OCI-M1 (cell line): ENCODE measurements at regions not wholly inside any gene's neighbourhood (a gene's known extent, or its start where the extent isn't known, plus 50 kb on each side); places are given as distances from the start of the nearest gene placed in this dataset.
"Not testable (repeated sequence)": the region's sequence is repeated elsewhere in the genome, so short reads cannot be mapped to it uniquely, and the experiment has no call there.

Experiments used
- DNase-seq: peaks from one replicate; lab custom pipeline; 2025; lab: John Stamatoyannopoulos, UW

DNA sequence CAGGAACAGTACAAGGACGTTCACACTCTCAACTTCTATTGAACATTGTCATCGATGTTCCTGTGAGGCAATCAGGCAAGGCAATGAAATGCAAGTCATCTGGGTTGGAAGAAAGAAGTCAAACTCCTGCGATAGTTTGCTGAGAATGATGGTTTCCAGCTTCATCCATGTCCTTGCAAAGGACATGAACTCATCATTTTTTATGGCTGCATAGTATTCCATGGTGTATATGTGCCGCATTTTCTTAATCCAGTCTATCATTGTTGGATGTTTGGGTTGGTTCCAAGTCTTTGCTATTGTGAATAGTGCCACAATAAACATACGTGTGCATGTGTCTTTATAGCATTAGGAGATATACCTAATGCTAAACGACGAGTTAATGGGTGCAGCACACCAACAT is 180.0 kb downstream of the RTP5 start:
- not testable (repeated sequence) for DNase-seq

DNA sequence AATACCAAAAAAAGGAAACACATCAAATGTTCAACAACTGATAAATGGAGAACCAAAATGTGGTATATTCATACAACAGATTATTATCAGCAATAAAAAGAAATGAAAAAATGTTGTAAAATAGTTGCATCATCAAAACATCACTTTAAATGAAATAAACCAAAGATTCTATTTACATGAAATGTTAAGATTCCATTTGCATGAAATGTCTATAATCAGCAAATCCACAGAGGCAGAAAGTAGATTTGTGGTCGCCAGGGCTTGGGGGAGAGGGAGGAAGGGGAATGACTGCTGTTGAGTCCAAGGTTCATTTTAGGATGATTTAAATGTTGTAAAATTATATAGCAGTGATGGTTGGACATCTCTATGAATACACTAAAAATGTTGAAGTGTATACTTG is 181.9 kb downstream of the RTP5 start:
- no peak for DNase-seq

DNA sequence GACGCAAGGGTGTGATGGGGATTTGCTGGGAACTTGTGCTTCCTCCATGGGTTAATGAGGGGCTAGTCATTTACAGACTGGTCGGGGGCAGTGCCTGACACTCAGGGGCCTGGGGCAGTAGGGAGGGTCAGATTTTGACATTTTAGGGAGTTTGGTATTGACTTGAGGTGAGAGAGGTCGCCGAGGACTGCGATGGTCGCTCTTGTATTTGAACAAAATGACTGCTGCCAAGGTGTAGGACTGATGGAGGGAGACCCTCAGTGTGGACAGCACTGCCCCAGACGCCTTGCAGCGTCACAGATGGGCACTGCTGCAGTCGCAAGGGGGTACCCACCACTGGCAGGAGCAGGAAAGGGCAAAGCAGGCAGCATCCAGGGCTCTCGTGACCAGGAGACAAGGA is 182.9 kb downstream of the RTP5 start:
- DNase-seq = no peak

DNA sequence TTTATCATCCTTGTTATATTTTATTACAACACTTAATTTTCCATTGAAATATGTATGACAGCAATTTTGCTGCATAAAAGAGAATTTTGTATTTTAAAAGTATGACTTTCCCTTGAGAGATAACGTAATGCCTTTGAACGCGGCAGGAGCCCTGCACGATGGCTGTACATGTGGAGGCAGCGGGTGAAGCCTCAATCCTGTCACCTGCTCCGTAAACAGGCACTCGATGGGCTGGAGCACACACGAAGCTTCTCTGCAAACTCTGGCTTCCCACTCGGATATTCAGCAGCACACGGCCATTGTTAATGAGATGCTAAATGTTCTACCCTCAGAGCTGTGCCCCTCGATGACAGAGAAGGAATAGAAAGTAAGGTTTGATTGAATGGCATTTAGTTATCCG is 184.4 kb downstream of the RTP5 start:
- DNase-seq = no peak

DNA sequence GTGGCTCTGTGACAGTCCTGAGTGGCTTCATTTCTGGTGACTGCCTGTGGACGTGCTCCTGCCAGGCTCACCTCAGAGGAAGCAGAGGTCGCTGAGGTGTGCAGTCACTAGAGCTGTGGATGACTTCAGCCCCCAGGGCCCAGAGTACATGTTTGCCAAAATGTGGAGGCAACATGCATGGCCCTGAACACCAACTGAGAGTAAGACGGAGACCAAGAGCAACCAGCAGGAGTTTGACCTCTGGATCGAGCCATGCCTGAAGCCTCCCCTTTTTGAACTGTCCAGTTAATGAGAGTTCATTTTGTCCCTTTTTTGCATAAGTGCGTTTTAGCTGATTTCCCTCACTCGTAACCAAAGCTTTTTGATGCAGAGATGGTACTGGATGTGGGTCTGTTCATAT is 184.9 kb downstream of the RTP5 start:
- no peak for DNase-seq

DNA sequence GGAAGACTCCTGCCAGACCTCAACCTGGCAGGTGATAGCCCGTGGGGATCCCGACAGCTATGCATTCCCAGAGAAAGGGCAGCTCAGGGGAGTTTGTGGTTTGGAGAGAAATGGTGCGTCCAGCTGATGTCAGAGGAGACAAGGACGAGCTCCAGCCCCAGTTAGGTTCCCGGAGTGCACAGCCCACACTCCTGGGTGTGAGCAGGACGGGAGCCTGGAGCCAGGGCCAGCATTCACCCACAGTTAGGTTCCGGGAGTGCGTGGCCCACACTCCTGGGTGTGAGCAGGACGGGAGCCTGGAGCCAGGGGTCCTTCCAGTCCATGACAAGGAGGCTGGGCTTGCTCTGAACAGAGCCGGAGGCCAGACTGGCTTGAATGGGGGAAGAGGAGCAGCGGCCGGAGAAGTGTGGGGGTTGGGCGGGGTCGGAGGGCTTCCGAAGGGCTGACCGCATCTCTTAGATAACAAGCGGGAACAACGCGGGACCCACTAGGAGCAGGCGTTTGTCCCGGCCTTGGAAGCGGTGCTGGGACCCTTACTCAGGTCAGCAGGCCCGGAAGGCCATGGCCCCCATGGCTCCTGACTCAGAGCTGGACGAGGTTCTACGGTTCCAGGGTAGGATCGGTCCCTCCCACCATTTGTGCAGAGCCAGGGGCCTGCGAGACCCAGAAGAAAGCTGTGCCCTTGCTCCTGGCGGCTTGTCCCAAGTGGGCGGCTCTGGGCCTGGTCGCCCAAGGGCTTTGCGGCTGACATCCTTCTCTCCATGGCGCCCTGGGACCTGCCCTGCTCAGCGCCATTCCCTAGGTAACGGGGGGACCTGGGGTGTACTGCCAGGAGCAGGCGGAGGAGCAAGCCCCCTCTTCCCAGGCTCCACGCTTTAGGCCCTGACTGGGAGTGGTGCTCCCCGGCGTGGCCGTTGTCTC is 185.6 kb downstream of the RTP5 start:
- no peak for DNase-seq

DNA sequence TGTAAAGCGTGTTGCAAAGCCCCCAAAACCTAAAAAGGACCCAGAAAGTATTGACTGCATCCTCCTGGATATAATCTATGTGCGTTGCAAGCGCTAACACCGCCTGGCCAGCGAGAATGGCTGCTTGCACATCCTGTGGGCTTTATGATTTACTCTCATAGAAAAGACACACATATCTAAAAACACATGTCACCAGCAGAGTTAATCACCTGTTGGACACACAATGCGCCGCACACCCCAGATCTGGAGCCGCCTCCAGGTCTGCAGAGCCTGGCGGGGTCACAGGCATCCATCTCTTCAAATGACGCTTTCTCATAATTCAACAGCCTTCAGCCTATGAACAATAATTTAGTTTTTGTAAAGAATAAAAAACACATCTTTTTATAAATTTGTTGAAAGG is 186.5 kb downstream of the RTP5 start:
- DNase-seq = no peak

DNA sequence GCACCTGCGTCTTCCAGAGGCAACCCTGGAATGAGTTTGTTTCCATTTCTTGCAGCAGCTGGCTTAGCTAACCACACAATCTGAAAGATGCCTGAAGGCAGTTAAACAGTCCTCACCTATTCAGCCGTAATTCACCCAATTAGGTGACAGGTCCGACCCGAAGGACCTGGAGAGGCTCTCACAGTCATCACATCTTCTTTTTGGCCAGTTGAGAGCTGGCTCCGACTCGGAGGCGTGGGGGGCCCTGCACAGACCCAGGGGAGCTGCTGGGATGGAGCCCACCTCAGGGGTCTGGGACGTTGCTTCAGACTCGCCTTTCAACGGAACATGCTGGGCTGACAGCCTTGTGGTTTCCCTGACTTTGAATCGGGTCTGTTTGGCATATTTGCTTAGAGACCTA is 187.3 kb downstream of the RTP5 start:
- DNase-seq = no peak

DNA sequence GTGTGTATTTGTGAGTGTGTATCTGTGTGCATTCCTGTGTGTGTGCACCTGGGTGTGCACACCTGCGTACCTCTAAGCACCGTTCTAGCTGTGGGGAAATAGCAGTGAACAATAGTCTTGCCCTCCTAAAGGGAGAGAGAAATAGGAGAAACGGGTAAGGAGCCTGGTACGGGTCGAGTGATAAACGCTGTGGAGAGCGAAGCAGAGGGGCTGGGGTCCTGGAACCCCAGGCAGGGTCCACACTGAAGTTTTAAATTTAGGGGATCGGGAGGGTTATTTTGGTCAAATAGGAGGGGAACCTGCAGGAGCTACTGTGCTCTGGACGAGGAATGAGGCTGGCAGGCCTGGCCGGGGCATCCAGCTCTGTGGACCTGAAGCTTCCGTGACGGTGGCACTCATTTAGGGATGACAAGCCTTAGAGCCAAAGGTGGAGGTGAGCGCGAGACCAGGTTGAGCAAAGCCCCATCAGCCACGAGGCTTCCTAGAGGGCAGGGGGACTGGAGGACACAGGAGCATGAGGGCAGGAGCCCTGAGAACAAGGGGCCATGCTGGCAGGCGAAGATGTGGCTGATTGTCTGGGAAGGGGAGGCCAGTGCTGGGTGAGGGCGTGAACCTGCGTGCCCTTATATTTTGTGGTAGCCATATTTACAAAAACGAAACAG is 188.0 kb downstream of the RTP5 start:
- DNase-seq = no peak

DNA sequence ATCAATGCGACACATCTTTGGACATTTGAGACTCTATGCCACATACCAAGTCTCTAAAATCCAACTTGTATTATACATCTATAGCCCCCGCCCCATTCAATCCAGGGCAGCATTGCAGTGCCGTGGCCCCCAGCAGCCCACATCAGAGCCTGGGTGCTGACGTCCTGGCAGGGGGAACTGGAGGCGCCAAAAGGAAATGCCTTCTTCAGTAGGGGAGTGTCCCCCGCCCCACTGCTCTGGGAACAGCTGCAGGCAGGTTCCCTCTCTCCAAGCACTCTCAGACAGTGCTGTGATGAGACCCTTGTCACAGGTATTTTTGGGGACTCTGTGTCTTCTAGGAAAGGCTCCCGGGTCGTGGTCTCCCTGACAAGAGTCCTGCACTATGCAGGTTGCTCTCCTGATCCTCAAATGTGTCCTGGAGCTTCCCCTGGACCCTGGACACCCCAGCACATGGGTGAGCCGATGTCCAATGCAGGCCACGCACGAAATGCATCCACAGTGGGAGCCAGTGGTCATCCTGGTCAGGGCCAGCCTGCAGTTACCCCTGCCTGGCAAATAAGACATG is 188.7 kb downstream of the RTP5 start:
- no peak for DNase-seq

DNA sequence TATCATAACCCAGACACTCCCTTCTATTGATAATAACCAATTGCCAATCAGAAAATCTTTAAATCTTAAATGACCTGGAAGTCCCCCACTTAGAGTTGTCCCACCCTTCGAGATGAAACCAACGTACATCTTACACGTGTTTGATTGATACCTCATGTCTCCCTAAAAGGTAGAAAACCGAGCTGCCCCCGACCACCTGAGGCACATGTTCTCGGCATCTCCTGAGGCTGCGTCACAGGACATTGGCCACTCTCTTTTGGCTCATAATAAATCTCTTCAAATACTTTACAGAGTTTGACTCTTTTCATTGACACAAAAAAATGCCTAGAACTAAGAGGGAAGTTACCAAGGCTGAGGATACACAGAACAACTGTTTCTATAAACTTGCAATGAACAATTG is 190.0 kb downstream of the RTP5 start:
- no peak for DNase-seq

DNA sequence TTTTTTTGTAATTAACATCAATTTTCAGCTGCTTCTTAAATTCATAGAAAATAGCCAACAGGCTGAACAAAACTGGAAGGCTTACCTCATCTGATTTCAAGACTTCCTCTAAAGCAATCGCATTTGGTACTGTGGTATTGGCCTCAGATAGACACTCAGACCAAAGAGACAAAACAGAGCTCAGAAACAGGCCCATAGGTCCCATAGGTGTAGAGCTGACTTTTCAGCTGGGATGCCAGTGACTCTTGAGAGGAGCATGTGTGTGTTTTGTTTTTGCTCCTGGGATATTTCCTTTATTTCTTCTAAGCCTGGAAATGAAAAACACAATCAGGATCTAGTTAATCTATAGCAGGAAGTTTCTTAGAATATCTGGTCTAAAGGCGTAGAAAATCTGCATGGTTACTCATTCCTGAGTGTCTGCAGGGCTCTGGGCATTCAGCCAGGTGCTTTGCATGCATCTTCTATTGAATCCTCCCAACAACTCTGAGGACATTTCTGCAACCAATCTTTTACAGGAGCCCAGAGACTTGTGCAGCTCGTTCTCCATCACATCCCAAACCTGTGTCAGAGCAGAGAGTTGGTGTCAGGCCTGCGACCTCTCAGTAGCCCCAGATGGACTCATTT is 190.8 kb downstream of the RTP5 start:
- DNase-seq = peak; percentile 7

DNA sequence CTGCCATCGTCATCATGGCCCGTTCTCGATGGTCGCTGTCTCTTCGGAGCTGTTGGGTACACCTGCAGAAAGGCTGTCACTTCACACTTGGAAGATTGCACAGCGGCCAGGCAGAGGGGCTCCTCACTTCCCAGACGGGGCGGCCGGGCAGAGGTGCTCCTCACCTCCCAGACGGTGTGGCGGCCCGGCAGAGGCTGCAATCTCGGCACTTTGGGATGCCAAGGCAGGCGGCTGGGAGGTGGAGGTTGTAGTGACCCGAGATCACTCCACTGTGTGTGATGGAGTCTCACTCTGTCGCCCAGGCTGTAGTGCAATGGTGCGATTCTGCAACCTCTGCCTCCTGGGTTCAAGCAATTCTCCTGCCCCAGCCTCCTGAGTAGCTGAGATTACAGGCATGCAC is 192.4 kb downstream of the RTP5 start:
- DNase-seq = not testable (repeated sequence)

DNA sequence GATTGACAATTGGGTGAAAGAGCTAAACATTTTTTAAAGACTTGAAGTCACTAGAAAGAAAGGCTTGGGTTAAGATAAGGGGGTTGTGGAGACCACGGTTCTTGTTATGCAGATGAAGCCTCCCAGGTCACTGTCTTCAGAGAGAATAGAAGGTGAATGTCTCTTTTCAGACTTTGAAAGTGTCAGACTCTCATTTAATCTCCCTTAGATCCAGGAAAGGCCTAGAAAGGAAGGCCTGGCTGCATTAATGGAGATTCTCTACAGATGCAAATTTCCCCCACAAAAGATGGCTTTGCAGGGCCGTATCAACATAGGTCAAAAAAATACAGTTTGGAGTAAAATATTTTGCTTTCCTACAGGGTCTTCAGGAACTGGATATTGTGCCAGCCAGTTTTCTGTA is 193.9 kb downstream of the RTP5 start:
- DNase-seq = no peak

DNA sequence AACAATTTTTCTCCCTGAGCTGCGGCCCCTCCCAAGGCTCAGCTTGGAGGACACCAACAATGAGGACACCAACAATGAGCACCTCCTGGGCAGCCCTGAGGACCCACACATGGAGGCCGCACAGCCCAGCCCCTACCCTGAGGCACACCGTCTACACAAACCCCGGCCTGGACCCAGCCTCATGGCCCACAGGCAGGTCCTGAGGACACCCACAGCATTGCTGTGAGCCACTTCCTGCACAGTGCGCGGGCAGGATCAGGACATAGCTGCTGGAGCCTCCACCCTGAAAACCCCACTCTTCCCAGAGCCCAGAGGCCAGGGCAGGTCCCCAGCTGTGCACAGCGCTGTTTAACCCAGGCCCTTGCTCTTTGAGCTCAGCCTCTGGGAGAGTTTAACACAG is 194.3 kb downstream of the RTP5 start:
- DNase-seq = no peak

DNA sequence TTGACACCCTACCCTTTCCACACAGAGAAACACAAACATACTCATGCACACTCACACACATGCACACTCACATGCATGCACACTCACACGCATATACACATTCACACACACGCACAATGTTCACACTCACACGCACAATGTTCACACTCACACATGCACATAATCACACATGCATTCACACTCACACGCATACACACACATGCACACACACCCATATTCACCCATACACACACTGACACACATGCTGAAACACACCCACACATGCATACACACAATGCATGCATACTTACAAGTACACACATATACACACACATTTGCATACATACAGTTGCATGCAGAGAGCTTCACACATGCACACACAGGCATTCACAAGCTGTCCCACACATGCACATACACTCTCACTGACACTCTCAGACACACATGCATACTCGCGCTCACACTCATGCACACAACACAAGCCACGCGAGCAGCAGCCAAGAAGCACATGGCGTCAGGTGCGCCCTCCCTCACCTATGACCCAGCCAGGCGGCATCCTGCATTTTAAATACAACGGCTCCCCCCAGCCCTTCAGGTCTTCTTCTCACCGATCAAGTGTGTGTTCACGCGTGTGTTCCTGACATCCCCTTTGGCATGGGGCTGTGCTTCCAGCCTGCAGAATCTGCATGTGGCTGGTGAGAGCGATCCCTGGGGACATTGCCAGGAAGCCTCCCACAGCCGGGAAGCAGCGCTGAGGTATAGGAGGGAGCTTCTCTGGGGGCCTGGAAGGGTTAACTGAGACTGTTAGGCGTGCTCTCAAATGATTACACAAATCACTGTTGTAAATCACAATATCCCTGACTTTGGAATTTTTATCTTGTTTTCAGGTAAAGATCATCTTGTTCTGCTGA is 195.1 kb downstream of the RTP5 start:
- DNase-seq = no peak

DNA sequence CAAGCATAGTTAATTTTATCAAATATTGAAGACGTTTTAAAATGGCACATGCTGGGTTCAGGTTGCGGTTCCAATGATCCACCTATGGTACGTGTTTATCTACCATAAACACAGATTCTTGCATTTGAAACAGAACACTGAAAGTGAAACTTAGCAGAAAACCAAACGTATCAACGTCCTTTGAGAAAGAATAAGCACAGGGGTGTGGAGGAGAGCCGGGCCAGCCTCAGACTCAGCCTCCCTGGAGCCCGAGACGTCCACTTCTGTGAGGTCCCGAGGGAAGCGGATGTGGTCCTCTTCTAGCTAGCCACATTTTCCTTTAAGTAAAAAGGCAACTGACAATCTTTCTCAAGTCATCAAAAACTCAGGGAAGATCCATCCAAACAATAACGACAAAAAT is 195.9 kb downstream of the RTP5 start:
- peak; percentile 23 for DNase-seq

DNA sequence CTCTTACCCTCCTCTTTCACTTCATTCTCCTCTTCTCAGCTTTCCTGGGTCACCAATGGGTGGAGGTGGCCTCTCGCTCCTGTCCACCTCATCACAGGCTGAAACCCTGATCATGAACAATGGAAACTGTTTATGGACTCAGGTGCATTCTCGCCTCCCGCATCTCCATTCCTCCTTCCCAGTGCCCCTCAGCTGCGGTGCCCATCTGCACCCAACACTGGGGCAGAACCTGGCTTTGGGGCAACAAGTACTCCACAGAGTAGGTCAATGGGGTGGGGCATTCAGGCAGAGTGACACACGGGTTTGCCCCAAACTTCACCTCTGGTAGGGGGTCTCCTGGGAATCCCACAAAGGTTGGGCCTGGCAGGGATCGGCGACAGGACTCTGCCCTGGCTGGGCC is 199.5 kb downstream of the RTP5 start:
- DNase-seq = no peak

DNA sequence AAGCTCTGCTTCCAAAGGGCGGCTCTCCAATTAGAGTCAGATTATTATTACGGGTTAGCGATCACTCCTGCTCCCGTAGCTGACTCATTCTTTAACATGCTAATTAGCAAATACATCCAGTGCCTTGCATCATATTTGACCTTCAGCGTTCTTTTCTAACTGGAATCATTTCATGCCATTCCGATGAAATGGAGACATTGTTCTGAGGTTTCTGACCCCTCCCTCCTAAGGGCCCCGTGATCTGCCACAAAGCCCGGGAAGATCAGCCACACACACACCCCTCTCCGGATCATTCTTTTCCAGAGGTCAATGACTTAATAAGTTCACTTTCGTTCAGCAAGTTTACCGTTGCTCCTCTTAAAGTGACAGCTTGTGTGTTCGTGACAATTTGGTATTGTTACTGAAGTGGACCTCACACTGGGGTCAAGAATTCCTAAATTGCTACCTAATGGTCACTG is 200.4 kb downstream of the RTP5 start:
- not testable (repeated sequence) for DNase-seq

DNA sequence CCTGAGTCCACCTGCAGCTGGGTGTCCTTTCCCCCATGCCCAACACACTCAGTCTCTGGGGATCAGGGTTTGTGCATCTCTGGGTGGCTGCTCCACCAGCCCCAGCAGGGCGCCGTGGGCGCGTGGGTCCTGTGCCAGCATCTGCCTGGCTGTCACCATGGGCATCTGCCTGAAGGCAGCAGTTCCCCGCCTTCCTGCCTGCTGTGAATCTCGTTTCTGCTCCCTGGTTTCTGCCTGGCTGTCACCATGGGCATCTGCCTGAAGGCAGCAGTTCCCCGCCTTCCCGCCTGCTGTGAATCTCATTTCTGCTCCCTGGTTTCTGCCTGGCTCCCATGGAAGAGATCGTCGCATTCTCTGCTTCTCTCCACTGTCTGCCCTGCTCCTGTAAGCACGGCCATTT is 201.2 kb downstream of the RTP5 start:
- not testable (repeated sequence) for DNase-seq

DNA sequence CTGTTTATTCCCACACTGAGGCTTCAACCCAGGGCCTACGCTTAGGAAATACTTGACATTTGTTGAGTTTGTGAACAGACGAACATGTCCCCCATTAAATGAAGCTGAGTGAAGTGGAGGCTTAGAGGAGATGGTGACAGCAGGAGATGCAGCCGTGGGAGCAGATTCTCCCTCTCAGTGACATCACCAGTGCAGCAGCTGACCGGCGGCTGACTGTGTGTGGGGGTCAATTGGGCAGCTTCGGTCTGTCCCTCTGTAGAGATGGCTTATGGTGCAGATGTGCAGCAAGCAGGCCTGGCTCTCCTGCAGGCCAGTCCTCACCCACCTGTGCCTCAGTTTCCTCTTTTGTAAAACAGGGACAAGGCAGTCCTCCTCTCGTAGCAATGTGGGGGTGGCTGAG is 201.8 kb downstream of the RTP5 start:
- DNase-seq = not testable (repeated sequence)

DNA sequence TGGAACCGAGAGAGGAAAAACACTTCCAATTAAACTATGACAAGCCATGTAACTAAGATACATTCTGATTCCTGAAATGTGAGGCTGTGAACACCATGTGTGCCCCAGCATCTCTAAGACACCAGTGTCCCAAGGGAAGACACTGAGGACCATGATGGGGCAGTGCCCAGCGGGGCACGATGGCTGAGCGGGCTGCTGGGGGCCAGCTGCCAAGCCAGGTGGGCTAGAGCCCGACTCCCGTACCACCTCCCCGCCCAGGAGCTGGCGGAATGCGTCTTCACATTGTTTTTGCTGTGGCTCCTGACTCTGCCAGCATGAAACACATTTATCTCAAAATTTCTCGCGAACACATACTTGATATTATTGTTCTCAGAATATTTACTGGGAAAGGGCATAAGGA is 202.4 kb downstream of the RTP5 start:
- not testable (repeated sequence) for DNase-seq
